ENCODE measurements at regions not wholly inside any gene's neighbourhood (a gene's known extent, or its start where the extent isn't known, plus 50 kb on each side); places are given as distances from the start of the nearest gene placed in this dataset.

DNA sequence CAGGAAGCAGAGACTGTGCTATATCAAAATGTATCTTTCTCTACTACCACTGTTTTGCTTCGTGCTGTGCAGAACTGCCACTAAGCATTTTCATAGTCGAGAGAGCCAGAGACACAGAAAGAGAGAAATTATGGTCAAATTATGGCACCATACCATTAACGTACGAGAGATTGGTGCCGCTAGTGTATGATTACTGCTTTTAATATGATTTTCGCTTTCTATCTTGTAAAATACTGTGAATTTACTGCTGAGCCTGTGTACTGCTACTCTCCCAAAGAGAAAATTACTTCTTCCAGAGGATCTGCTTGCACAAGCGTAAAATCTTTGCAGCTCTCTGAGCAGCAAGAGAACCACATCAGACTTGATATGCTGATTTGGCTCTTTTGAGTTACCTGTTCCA, 71.1 kb upstream of the ZNF281 start:
- TF ChIP-seq, protein P1, sequence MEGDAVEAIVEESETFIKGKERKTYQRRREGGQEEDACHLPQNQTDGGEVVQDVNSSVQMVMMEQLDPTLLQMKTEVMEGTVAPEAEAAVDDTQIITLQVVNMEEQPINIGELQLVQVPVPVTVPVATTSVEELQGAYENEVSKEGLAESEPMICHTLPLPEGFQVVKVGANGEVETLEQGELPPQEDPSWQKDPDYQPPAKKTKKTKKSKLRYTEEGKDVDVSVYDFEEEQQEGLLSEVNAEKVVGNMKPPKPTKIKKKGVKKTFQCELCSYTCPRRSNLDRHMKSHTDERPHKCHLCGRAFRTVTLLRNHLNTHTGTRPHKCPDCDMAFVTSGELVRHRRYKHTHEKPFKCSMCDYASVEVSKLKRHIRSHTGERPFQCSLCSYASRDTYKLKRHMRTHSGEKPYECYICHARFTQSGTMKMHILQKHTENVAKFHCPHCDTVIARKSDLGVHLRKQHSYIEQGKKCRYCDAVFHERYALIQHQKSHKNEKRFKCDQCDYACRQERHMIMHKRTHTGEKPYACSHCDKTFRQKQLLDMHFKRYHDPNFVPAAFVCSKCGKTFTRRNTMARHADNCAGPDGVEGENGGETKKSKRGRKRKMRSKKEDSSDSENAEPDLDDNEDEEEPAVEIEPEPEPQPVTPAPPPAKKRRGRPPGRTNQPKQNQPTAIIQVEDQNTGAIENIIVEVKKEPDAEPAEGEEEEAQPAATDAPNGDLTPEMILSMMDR (IDR thresholded peaks at IDR 0.05): no peak
- TF ChIP-seq, protein P2, sequence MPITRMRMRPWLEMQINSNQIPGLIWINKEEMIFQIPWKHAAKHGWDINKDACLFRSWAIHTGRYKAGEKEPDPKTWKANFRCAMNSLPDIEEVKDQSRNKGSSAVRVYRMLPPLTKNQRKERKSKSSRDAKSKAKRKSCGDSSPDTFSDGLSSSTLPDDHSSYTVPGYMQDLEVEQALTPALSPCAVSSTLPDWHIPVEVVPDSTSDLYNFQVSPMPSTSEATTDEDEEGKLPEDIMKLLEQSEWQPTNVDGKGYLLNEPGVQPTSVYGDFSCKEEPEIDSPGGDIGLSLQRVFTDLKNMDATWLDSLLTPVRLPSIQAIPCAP (CRISPR knock-in tag; IDR thresholded peaks at IDR 0.05): no peak
